ENCODE measurements at regions not wholly inside any gene's neighbourhood (a gene's known extent, or its start where the extent isn't known, plus 50 kb on each side); places are given as distances from the start of the nearest gene placed in this dataset.

DNA sequence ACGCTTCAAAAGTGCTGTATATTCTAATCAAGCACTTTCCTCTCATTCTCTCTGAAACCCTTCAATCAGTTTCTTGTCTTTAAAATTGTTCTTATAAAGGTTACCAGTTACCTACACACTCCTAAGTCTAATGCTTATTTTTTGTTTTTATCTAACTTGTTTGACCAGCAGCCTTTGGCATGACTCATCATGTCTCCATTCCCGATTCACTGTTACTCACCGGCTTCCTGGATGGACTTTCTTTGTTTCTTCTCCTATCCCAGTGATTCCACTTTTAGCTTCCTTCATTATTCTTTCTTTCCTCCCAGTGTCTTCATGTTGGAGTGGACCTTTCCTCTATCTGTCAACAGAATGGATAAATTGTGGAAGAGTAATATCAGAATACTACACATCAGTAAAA lies 368.6 kb upstream of the CCDC196 start:
- Histone ChIP-seq H4K20me1 (ENCODE audit: low read depth, low read length) (no peaks in the 10 kb centered on the region), H3K9me3 (ENCODE audit: insufficient read depth, low read length) (no peaks in the 10 kb centered on the region), H3K79me2 (ENCODE audit: insufficient read depth, low read length) (no peaks in the 10 kb centered on the region), H2AFZ (ENCODE audit: low read depth, low read length, severe bottlenecking) (no peak overlapping the region), H3K9ac (ENCODE audit: low read length) (no peak overlapping the region), H3K9me2 (replicated peaks; ENCODE audit: insufficient read depth, low read length) (no peaks in the 10 kb centered on the region), H3F3A (ENCODE audit: insufficient read depth) (no peaks in the 10 kb centered on the region), H3K27ac (ENCODE audit: low read depth, low read length) (no peak overlapping the region), H3K36me3 (ENCODE audit: low read length) (no peaks in the 10 kb centered on the region), H3K4me3 (ENCODE audit: insufficient read depth, low read length, poor library complexity, severe bottlenecking) (no peak overlapping the region), H3K27me3 (ENCODE audit: low read length) (no peaks in the 10 kb centered on the region), H3K4me2 (ENCODE audit: low read depth, low read length, poor library complexity, severe bottlenecking) (no peak overlapping the region)
- TF ChIP-seq EZH2phosphoT487 (conservative IDR thresholded peaks at IDR 0.05; ENCODE audit: low read length) (no peak), CTCF (IDR thresholded peaks at IDR 0.05; ENCODE audit: insufficient read depth, low read length, poor library complexity, severe bottlenecking) (no peak)

GRCh38 chr14:66119606-66120231 lies 366.5 kb upstream of the CCDC196 start:
- H3K4me3 ChIP-seq (ENCODE audit: insufficient read depth, low read length, poor library complexity, severe bottlenecking) = no peak overlapping the region
- no peaks in the 10 kb centered on the region for H3K79me2 ChIP-seq (ENCODE audit: insufficient read depth, low read length)
- no peak overlapping the region for H2AFZ ChIP-seq (ENCODE audit: low read depth, low read length, severe bottlenecking)
- no peaks in the 10 kb centered on the region for H3F3A ChIP-seq (ENCODE audit: insufficient read depth)
- H3K27me3 ChIP-seq (ENCODE audit: low read length) = no peaks in the 10 kb centered on the region
- H3K9ac ChIP-seq (ENCODE audit: low read length) = no peak overlapping the region
- H3K4me2 ChIP-seq (ENCODE audit: low read depth, low read length, poor library complexity, severe bottlenecking) = no peak overlapping the region
- H3K9me3 ChIP-seq (ENCODE audit: insufficient read depth, low read length) = no peaks in the 10 kb centered on the region
- H4K20me1 ChIP-seq (ENCODE audit: low read depth, low read length) = no peaks in the 10 kb centered on the region
- no peaks in the 10 kb centered on the region for H3K9me2 ChIP-seq (replicated peaks; ENCODE audit: insufficient read depth, low read length)
- H3K27ac ChIP-seq (ENCODE audit: low read depth, low read length) = no peak overlapping the region
- no peaks in the 10 kb centered on the region for H3K36me3 ChIP-seq (ENCODE audit: low read length)
- no peak for TF ChIP-seq CTCF (IDR thresholded peaks at IDR 0.05; ENCODE audit: insufficient read depth, low read length, poor library complexity, severe bottlenecking)
- TF ChIP-seq EZH2phosphoT487 (conservative IDR thresholded peaks at IDR 0.05; ENCODE audit: low read length) = no peak

- no peak overlapping the region for H2AFZ ChIP-seq (ENCODE audit: low read depth, low read length, severe bottlenecking)
- TF ChIP-seq EZH2phosphoT487 (conservative IDR thresholded peaks at IDR 0.05; ENCODE audit: low read length) = no peak
- no peak overlapping the region for H3K27ac ChIP-seq (ENCODE audit: low read depth, low read length)
- no peak overlapping the region for H3K9ac ChIP-seq (ENCODE audit: low read length)
- no peaks in the 10 kb centered on the region for H3K9me3 ChIP-seq (ENCODE audit: insufficient read depth, low read length)
- H3K9me2 ChIP-seq (replicated peaks; ENCODE audit: insufficient read depth, low read length) = no peaks in the 10 kb centered on the region
- H3K4me3 ChIP-seq (ENCODE audit: insufficient read depth, low read length, poor library complexity, severe bottlenecking) = no peak overlapping the region
- no peaks in the 10 kb centered on the region for H3K36me3 ChIP-seq (ENCODE audit: low read length)
- H3K27me3 ChIP-seq (ENCODE audit: low read length) = no peaks in the 10 kb centered on the region
- H3K79me2 ChIP-seq (ENCODE audit: insufficient read depth, low read length) = no peaks in the 10 kb centered on the region
- no peaks in the 10 kb centered on the region for H3F3A ChIP-seq (ENCODE audit: insufficient read depth)
- no peaks in the 10 kb centered on the region for H4K20me1 ChIP-seq (ENCODE audit: low read depth, low read length)
- H3K4me2 ChIP-seq (ENCODE audit: low read depth, low read length, poor library complexity, severe bottlenecking) = no peak overlapping the region
These were observed 365.8 kb upstream of the CCDC196 start for GRCh38 chr14:66120402-66120801.

GRCh38 chr14:66121859-66122258 lies 364.3 kb upstream of the CCDC196 start:
- H3K4me2 ChIP-seq (ENCODE audit: low read depth, low read length, poor library complexity, severe bottlenecking) = no peak overlapping the region
- H3K9me2 ChIP-seq (replicated peaks; ENCODE audit: insufficient read depth, low read length) = no peaks in the 10 kb centered on the region
- no peak for TF ChIP-seq EZH2phosphoT487 (conservative IDR thresholded peaks at IDR 0.05; ENCODE audit: low read length)
- H3K27ac ChIP-seq (ENCODE audit: low read depth, low read length) = no peak overlapping the region
- no peak overlapping the region for H2AFZ ChIP-seq (ENCODE audit: low read depth, low read length, severe bottlenecking)
- no peaks in the 10 kb centered on the region for H4K20me1 ChIP-seq (ENCODE audit: low read depth, low read length)
- no peaks in the 10 kb centered on the region for H3F3A ChIP-seq (ENCODE audit: insufficient read depth)
- no peaks in the 10 kb centered on the region for H3K79me2 ChIP-seq (ENCODE audit: insufficient read depth, low read length)
- no peak overlapping the region for H3K9ac ChIP-seq (ENCODE audit: low read length)
- H3K4me3 ChIP-seq (ENCODE audit: insufficient read depth, low read length, poor library complexity, severe bottlenecking) = no peak overlapping the region
- H3K9me3 ChIP-seq (ENCODE audit: insufficient read depth, low read length) = no peaks in the 10 kb centered on the region
- no peaks in the 10 kb centered on the region for H3K36me3 ChIP-seq (ENCODE audit: low read length)
- no peaks in the 10 kb centered on the region for H3K27me3 ChIP-seq (ENCODE audit: low read length)

All from SU-DHL-6 (cell line).